ENCODE measurements at regions not wholly inside any gene's neighbourhood (a gene's known extent, or its start where the extent isn't known, plus 50 kb on each side); places are given as distances from the start of the nearest gene placed in this dataset.

GRCh38 chr6:51511081-51511480, 576.3 kb downstream of the PKHD1 start:
- ATAC-seq (no peak), DNase-seq (ENCODE audit: low spot score) (no peak)

GRCh38 chr6:51513891-51514747, 573.3 kb downstream of the PKHD1 start:
- ATAC-seq (no peak), DNase-seq (ENCODE audit: low spot score) (no peak)

GRCh38 chr6:51514748-51515402, 572.5 kb downstream of the PKHD1 start:
- ATAC-seq: no peak
- no peak for DNase-seq (ENCODE audit: low spot score)

GRCh38 chr6:51526049-51526448, 561.4 kb downstream of the PKHD1 start:
- ATAC-seq: no peak
- no peak for DNase-seq (ENCODE audit: low spot score)

GRCh38 chr6:51526922-51527321, 560.5 kb downstream of the PKHD1 start:
- DNase-seq (ENCODE audit: low spot score): no peak
- no peak for ATAC-seq

GRCh38 chr6:51528556-51528955, 558.9 kb downstream of the PKHD1 start:
- DNase-seq (ENCODE audit: low spot score): no peak
- no peak for ATAC-seq

- no peak for DNase-seq (ENCODE audit: low spot score)
- no peak for ATAC-seq
Measured at GRCh38 chr6:51529240-51529639, 558.2 kb downstream of the PKHD1 start.

GRCh38 chr6:51531623-51532022, 555.8 kb downstream of the PKHD1 start:
- peak; percentile 64 for ATAC-seq
- DNase-seq (ENCODE audit: low spot score): no peak

GRCh38 chr6:51533962-51534361, 553.5 kb downstream of the PKHD1 start:
- DNase-seq (ENCODE audit: low spot score): no peak
- ATAC-seq: no peak

- ATAC-seq: no peak
Measured at GRCh38 chr6:51535327-51535726, 552.1 kb downstream of the PKHD1 start.

GRCh38 chr6:51536728-51537127, 550.7 kb downstream of the PKHD1 start:
- ATAC-seq (no peak), DNase-seq (ENCODE audit: low spot score) (no peak)

More at GRCh38 chr6:51535327-51535726, 552.1 kb downstream of the PKHD1 start:
- DNase-seq (ENCODE audit: low spot score): no peak

GRCh38 chr6:51541847-51542246, 545.6 kb downstream of the PKHD1 start:
- ATAC-seq: peak; percentile 81

GRCh38 chr6:51542475-51542874, 544.9 kb downstream of the PKHD1 start:
- no peak for ATAC-seq
- DNase-seq (ENCODE audit: low spot score): no peak

More at GRCh38 chr6:51541847-51542246, 545.6 kb downstream of the PKHD1 start:
- DNase-seq (ENCODE audit: low spot score): no peak

GRCh38 chr6:51550243-51550642, 537.2 kb downstream of the PKHD1 start:
- DNase-seq (ENCODE audit: low spot score) (no peak), ATAC-seq (no peak)

- no peak for DNase-seq (ENCODE audit: low spot score)
- ATAC-seq: no peak
Measured at GRCh38 chr6:51552435-51552834, 535.0 kb downstream of the PKHD1 start.

- no peak for DNase-seq (ENCODE audit: low spot score)
- ATAC-seq: no peak
Measured at GRCh38 chr6:51553246-51554015, 534.0 kb downstream of the PKHD1 start.

- ATAC-seq: no peak
- no peak for DNase-seq (ENCODE audit: low spot score)
Measured at GRCh38 chr6:51554029-51554428, 533.4 kb downstream of the PKHD1 start.

GRCh38 chr6:51559059-51559458, 528.4 kb downstream of the PKHD1 start:
- DNase-seq (ENCODE audit: low spot score) (peak; percentile 50), ATAC-seq (peak; percentile 99)

- ATAC-seq: peak; percentile 30
Measured at GRCh38 chr6:51562198-51562597, 525.2 kb downstream of the PKHD1 start.

More at GRCh38 chr6:51562198-51562597, 525.2 kb downstream of the PKHD1 start:
- DNase-seq (ENCODE audit: low spot score): no peak

Measured in left lobe of liver (tissue), 2 donors.